ENCODE measurements at regions not wholly inside any gene's neighbourhood (a gene's known extent, or its start where the extent isn't known, plus 50 kb on each side); places are given as distances from the start of the nearest gene placed in this dataset.

DNA sequence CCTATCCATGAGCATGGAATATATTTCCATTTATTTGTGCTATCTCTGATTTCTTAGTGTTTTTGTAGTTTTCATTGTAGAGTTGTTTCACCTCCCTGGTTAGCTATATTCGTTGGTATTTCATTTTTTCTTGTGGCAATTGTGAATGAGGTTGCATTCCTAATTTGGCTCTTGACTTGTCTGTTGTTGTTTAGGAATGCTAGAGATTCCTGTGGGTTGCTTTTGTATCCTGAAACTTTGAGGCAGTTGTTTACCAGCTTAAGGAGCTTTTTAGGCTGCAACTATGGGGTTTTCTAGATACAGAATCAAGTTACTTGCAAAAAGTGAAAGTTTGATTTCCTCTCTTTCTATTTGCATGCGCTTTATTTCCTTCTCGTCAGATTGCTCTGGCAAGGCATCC is 304.7 kb upstream of the GRM3 start:
- TF ChIP-seq, protein P1, sequence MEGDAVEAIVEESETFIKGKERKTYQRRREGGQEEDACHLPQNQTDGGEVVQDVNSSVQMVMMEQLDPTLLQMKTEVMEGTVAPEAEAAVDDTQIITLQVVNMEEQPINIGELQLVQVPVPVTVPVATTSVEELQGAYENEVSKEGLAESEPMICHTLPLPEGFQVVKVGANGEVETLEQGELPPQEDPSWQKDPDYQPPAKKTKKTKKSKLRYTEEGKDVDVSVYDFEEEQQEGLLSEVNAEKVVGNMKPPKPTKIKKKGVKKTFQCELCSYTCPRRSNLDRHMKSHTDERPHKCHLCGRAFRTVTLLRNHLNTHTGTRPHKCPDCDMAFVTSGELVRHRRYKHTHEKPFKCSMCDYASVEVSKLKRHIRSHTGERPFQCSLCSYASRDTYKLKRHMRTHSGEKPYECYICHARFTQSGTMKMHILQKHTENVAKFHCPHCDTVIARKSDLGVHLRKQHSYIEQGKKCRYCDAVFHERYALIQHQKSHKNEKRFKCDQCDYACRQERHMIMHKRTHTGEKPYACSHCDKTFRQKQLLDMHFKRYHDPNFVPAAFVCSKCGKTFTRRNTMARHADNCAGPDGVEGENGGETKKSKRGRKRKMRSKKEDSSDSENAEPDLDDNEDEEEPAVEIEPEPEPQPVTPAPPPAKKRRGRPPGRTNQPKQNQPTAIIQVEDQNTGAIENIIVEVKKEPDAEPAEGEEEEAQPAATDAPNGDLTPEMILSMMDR (conservative IDR thresholded peaks at IDR 0.05; ENCODE audit: low read depth, low read length), result no peak
- Histone ChIP-seq H3K9ac (no peak overlapping the region), H3K4me2 (no peak overlapping the region), H3K27ac (no peak overlapping the region), H3K4me3 (IDR thresholded peaks at IDR 0.05; ENCODE audit: insufficient read depth, low read depth, low read length) (no peak overlapping the region), H3K36me3 (ENCODE audit: insufficient read depth) (no peaks in the 10 kb centered on the region), H3K4me1 (ENCODE audit: low read depth, poor library complexity, severe bottlenecking) (no peaks in the 10 kb centered on the region), H3K27me3 (ENCODE audit: insufficient read depth, low read depth) (no peaks in the 10 kb centered on the region), H4K20me1 (ENCODE audit: insufficient read depth) (no peaks in the 10 kb centered on the region), H2AFZ (ENCODE audit: low read depth) (no peak overlapping the region), H3K79me2 (ENCODE audit: insufficient read depth, low read depth) (no peaks in the 10 kb centered on the region)

DNA sequence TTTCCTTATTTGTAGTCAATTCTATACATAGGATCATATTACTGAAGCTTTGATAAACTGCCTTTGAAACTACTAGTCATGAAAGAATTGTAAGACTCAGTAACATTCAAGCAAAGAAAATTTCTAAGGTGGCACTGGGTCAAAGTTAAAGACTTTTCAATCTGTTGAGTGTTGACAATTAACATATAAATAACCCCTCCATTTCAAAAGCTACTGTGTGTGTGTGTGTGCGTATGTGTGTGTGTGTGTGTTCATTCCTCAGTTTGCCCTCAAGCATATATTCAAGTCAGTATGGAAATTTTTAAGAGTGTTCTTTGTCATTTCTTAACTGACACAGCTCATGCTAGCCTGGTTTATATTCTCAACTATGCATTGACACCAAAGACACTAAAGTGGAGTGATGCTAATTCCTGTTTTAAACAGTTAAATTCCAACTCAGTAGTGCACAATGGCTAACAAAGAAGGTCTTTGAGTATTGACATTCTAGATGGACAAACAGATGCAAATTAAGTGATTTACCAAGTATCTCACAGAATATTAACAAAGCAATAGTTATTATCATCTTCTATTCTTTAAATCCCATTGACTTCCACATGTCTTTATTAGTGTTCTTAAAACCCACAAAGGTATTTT is 314.8 kb upstream of the GRM3 start:
- H3K4me1 ChIP-seq (ENCODE audit: low read depth, poor library complexity, severe bottlenecking), result no peaks in the 10 kb centered on the region
- no peak overlapping the region for H3K9ac ChIP-seq
- H3K4me3 ChIP-seq (IDR thresholded peaks at IDR 0.05; ENCODE audit: insufficient read depth, low read depth, low read length), result no peak overlapping the region
- H3K36me3 ChIP-seq (ENCODE audit: insufficient read depth), result no peaks in the 10 kb centered on the region
- H4K20me1 ChIP-seq (ENCODE audit: insufficient read depth), result no peaks in the 10 kb centered on the region
- no peaks in the 10 kb centered on the region for H3K79me2 ChIP-seq (ENCODE audit: insufficient read depth, low read depth)
- H3K27me3 ChIP-seq (ENCODE audit: insufficient read depth, low read depth), result no peaks in the 10 kb centered on the region
- H2AFZ ChIP-seq (ENCODE audit: low read depth), result no peak overlapping the region
- H3K4me2 ChIP-seq, result no peak overlapping the region
- TF ChIP-seq, protein P1 (conservative IDR thresholded peaks at IDR 0.05; ENCODE audit: low read depth, low read length), result no peak
- H3K27ac ChIP-seq, result no peak overlapping the region

DNA sequence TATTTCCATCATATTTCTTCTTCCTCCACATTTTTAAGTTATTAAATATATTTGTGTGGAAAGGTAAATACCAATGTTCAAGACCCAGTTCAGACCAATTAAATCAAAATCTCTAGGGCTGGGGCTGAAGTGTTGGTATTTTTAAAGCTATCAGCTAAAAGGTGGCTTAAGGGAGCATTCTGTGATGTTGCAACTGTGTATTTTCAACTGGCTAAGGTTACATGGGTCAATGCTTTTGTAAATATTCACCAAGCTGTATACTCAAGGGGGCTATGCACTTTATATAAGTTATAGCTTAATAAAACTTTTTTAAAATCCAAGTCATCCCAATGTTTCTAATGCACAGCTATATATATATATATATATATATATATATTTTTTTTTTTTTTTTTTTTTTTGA is 316.9 kb upstream of the GRM3 start:
- H3K4me2 ChIP-seq, result no peak overlapping the region
- no peaks in the 10 kb centered on the region for H3K27me3 ChIP-seq (ENCODE audit: insufficient read depth, low read depth)
- H2AFZ ChIP-seq (ENCODE audit: low read depth), result no peak overlapping the region
- no peaks in the 10 kb centered on the region for H3K79me2 ChIP-seq (ENCODE audit: insufficient read depth, low read depth)
- TF ChIP-seq, protein P1 (conservative IDR thresholded peaks at IDR 0.05; ENCODE audit: low read depth, low read length), result no peak
- no peaks in the 10 kb centered on the region for H3K36me3 ChIP-seq (ENCODE audit: insufficient read depth)
- H3K4me3 ChIP-seq (IDR thresholded peaks at IDR 0.05; ENCODE audit: insufficient read depth, low read depth, low read length), result no peak overlapping the region
- H3K9ac ChIP-seq, result no peak overlapping the region
- H4K20me1 ChIP-seq (ENCODE audit: insufficient read depth), result no peaks in the 10 kb centered on the region
- no peaks in the 10 kb centered on the region for H3K4me1 ChIP-seq (ENCODE audit: low read depth, poor library complexity, severe bottlenecking)
- H3K27ac ChIP-seq, result no peak overlapping the region

DNA sequence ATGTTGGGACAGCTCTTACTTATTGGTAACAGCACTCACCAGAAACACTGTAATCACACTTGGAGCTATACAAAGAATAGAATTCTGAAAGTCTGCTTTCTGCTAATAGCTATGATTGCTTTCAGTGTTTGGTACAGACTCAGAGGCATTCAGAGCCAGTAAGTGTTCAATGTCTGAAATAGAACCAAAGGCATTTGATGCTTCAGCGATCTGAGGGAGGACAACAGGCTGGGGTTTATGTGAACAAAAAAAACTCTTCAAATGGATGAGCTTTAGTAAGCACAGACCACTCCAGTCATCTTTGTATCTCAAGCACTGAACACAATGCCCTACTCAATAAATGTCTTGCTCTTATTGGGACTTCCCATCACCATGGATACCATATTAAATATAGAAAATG is 322.8 kb upstream of the GRM3 start:
- H3K36me3 ChIP-seq (ENCODE audit: insufficient read depth), result no peaks in the 10 kb centered on the region
- H3K4me3 ChIP-seq (IDR thresholded peaks at IDR 0.05; ENCODE audit: insufficient read depth, low read depth, low read length), result no peak overlapping the region
- no peaks in the 10 kb centered on the region for H3K4me1 ChIP-seq (ENCODE audit: low read depth, poor library complexity, severe bottlenecking)
- TF ChIP-seq, protein P1 (conservative IDR thresholded peaks at IDR 0.05; ENCODE audit: low read depth, low read length), result no peak
- no peak overlapping the region for H3K9ac ChIP-seq
- H2AFZ ChIP-seq (ENCODE audit: low read depth), result no peak overlapping the region
- no peak overlapping the region for H3K27ac ChIP-seq
- H3K27me3 ChIP-seq (ENCODE audit: insufficient read depth, low read depth), result no peaks in the 10 kb centered on the region
- H3K79me2 ChIP-seq (ENCODE audit: insufficient read depth, low read depth), result no peaks in the 10 kb centered on the region
- no peak overlapping the region for H3K4me2 ChIP-seq
- no peaks in the 10 kb centered on the region for H4K20me1 ChIP-seq (ENCODE audit: insufficient read depth)
